ENCODE measurements at regions not wholly inside any gene's neighbourhood (a gene's known extent, or its start where the extent isn't known, plus 50 kb on each side); places are given as distances from the start of the nearest gene placed in this dataset.
"Not testable (repeated sequence)": the region's sequence is repeated elsewhere in the genome, so short reads cannot be mapped to it uniquely, and the experiment has no call there.

DNA sequence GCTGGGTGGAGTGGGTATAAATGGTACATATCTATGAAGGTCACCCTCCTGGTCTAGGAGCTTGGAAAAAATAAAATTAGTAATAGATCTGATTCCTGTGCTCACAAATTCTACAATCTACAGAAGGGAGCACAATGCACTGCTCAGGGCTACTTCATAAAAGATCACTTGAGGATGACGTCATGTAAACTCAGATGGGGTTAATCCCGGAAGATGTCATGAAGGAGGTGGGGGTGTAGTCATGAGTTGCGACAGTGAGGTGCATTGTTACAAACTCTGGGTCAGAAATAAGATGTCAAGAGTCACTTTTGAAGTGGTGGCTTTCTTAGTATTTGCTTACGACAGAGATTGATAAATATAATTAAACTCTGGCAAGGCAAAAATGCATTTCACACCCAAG is 68.2 kb downstream of the LHX9 start:
- H3K4me1 ChIP-seq (ENCODE audit: low read depth, poor library complexity, severe bottlenecking): no peaks in the 10 kb centered on the region
- no peak overlapping the region for H2AFZ ChIP-seq (ENCODE audit: low read depth)
- H3K27ac ChIP-seq: no peak overlapping the region
- no peak overlapping the region for H3K9ac ChIP-seq
- no peaks in the 10 kb centered on the region for H3K27me3 ChIP-seq (ENCODE audit: insufficient read depth, low read depth)
- H3K79me2 ChIP-seq (ENCODE audit: insufficient read depth, low read depth): no peaks in the 10 kb centered on the region
- H3K4me2 ChIP-seq: no peak overlapping the region
- H3K36me3 ChIP-seq (ENCODE audit: insufficient read depth): no peaks in the 10 kb centered on the region
- TF ChIP-seq, protein P1, sequence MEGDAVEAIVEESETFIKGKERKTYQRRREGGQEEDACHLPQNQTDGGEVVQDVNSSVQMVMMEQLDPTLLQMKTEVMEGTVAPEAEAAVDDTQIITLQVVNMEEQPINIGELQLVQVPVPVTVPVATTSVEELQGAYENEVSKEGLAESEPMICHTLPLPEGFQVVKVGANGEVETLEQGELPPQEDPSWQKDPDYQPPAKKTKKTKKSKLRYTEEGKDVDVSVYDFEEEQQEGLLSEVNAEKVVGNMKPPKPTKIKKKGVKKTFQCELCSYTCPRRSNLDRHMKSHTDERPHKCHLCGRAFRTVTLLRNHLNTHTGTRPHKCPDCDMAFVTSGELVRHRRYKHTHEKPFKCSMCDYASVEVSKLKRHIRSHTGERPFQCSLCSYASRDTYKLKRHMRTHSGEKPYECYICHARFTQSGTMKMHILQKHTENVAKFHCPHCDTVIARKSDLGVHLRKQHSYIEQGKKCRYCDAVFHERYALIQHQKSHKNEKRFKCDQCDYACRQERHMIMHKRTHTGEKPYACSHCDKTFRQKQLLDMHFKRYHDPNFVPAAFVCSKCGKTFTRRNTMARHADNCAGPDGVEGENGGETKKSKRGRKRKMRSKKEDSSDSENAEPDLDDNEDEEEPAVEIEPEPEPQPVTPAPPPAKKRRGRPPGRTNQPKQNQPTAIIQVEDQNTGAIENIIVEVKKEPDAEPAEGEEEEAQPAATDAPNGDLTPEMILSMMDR (conservative IDR thresholded peaks at IDR 0.05; ENCODE audit: low read depth, low read length): no peak
- H4K20me1 ChIP-seq (ENCODE audit: insufficient read depth): no peaks in the 10 kb centered on the region
- H3K4me3 ChIP-seq (IDR thresholded peaks at IDR 0.05; ENCODE audit: insufficient read depth, low read depth, low read length): no peak overlapping the region

DNA sequence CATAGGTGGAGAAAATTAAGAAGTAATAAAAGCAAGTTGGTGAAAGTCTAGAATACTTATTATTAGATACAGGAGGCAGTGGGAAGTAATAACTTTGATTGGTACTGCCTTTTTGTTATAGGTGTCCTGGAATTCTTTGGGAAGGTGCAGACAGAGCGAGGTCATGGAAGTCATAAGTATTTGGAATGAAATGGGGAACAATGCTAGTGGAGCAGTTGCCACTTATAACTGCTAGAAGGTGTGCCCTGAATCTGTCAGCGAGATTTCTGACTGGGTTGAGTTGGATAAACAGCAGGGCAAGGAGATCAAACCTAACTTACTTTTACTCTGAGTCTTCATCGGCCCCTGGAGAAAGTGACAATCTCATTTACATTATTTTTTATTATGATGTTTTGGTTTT is 69.6 kb downstream of the LHX9 start:
- no peaks in the 10 kb centered on the region for H3K79me2 ChIP-seq (ENCODE audit: insufficient read depth, low read depth)
- H3K4me3 ChIP-seq (IDR thresholded peaks at IDR 0.05; ENCODE audit: insufficient read depth, low read depth, low read length): no peak overlapping the region
- H4K20me1 ChIP-seq (ENCODE audit: insufficient read depth): no peaks in the 10 kb centered on the region
- H3K27ac ChIP-seq: no peak overlapping the region
- H3K9ac ChIP-seq: no peak overlapping the region
- H3K4me2 ChIP-seq: no peak overlapping the region
- H3K36me3 ChIP-seq (ENCODE audit: insufficient read depth): no peaks in the 10 kb centered on the region
- no peaks in the 10 kb centered on the region for H3K4me1 ChIP-seq (ENCODE audit: low read depth, poor library complexity, severe bottlenecking)
- TF ChIP-seq, protein P1 (conservative IDR thresholded peaks at IDR 0.05; ENCODE audit: low read depth, low read length): no peak
- no peaks in the 10 kb centered on the region for H3K27me3 ChIP-seq (ENCODE audit: insufficient read depth, low read depth)
- no peak overlapping the region for H2AFZ ChIP-seq (ENCODE audit: low read depth)

DNA sequence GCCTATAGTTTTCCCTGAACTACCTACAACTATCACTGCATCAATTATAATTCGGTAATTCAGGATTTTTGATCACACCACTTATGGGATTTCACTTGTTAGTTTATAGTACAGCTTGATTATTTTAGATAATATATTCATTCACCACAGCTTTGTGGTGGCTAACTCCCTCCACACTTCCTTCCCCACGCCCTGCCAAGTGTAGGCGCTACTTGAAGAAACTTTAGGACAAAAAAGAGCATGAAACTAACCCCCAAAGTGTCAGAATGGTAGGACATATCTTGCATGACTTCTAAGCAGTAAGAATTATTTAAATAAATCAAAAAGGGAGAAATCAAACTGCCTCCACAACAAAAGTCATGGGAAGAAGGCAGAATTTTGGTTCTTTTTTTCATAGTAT is 70.1 kb downstream of the LHX9 start:
- no peaks in the 10 kb centered on the region for H3K79me2 ChIP-seq (ENCODE audit: insufficient read depth, low read depth)
- no peaks in the 10 kb centered on the region for H3K27me3 ChIP-seq (ENCODE audit: insufficient read depth, low read depth)
- TF ChIP-seq, protein P1 (conservative IDR thresholded peaks at IDR 0.05; ENCODE audit: low read depth, low read length): no peak
- no peak overlapping the region for H2AFZ ChIP-seq (ENCODE audit: low read depth)
- no peaks in the 10 kb centered on the region for H3K4me1 ChIP-seq (ENCODE audit: low read depth, poor library complexity, severe bottlenecking)
- H4K20me1 ChIP-seq (ENCODE audit: insufficient read depth): no peaks in the 10 kb centered on the region
- H3K27ac ChIP-seq: no peak overlapping the region
- no peak overlapping the region for H3K4me3 ChIP-seq (IDR thresholded peaks at IDR 0.05; ENCODE audit: insufficient read depth, low read depth, low read length)
- H3K4me2 ChIP-seq: no peak overlapping the region
- no peaks in the 10 kb centered on the region for H3K36me3 ChIP-seq (ENCODE audit: insufficient read depth)
- no peak overlapping the region for H3K9ac ChIP-seq

DNA sequence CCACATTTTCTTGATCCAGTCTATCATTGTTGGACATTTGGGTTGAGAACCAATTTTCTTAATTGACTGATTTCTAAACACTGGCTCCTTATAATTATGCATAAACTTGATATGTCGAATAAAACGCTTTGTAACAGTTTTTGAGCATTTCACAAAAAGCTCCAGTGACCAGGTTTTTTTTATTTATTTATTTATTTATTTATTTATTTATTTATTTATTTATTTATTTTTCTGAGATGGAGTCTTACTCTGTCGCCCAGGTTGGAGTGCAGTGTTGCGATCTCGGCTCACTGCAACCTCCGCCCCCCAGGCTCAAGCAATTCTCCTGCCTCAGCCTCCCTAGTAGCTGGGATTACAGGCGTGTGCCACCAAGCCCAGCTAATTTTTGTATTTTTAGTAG is 71.4 kb downstream of the LHX9 start:
- H3K4me2 ChIP-seq; H4K20me1 ChIP-seq (ENCODE audit: insufficient read depth): not testable (repeated sequence)

DNA sequence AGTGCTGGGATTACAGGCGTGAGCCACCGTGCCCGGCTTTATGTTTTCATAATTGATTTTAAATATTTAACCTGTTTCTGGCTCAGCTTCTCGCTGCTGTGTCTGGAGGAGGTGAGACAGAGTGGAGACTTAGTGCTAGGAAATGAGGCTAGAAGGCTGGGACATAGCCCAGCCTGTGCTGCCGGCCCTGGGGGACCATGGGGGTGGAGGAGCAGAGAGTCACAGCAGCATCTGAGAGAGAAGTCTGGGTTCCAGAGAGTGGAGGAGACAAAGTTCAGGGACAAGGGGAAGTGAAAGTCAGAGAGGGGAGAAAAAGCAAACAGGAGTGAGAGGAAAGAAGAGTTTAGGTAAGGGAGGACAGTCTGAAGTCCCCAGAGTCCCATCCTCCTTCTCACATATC is 71.9 kb downstream of the LHX9 start:
- H3K4me3 ChIP-seq (IDR thresholded peaks at IDR 0.05; ENCODE audit: insufficient read depth, low read depth, low read length): no peak overlapping the region
- no peaks in the 10 kb centered on the region for H3K27me3 ChIP-seq (ENCODE audit: insufficient read depth, low read depth)
- H3K36me3 ChIP-seq (ENCODE audit: insufficient read depth): no peaks in the 10 kb centered on the region
- no peak overlapping the region for H2AFZ ChIP-seq (ENCODE audit: low read depth)
- no peak overlapping the region for H3K27ac ChIP-seq
- H3K4me1 ChIP-seq (ENCODE audit: low read depth, poor library complexity, severe bottlenecking): no peaks in the 10 kb centered on the region
- no peaks in the 10 kb centered on the region; the same call in 1 of the 2 replicates for H4K20me1 ChIP-seq (ENCODE audit: insufficient read depth)
- H3K9ac ChIP-seq: no peak overlapping the region
- TF ChIP-seq, protein P1 (conservative IDR thresholded peaks at IDR 0.05; ENCODE audit: low read depth, low read length): no peak
- H3K79me2 ChIP-seq (ENCODE audit: insufficient read depth, low read depth): no peaks in the 10 kb centered on the region
- H3K4me2 ChIP-seq: no peak overlapping the region

More for the DNA sequence above, 71.4 kb downstream of the LHX9 start:
- not testable (repeated sequence) for H3K4me1 ChIP-seq (ENCODE audit: low read depth, poor library complexity, severe bottlenecking); H3K27ac ChIP-seq; H3K79me2 ChIP-seq (ENCODE audit: insufficient read depth, low read depth); H2AFZ ChIP-seq (ENCODE audit: low read depth); H3K9ac ChIP-seq; H3K4me3 ChIP-seq (IDR thresholded peaks at IDR 0.05; ENCODE audit: insufficient read depth, low read depth, low read length); H3K36me3 ChIP-seq (ENCODE audit: insufficient read depth); H3K27me3 ChIP-seq (ENCODE audit: insufficient read depth, low read depth)
